HG03521 (cell line): ENCODE measurements at regions not wholly inside any gene's neighbourhood (a gene's known extent, or its start where the extent isn't known, plus 50 kb on each side); places are given as distances from the start of the nearest gene placed in this dataset.
"Not testable (repeated sequence)": the region's sequence is repeated elsewhere in the genome, so short reads cannot be mapped to it uniquely, and the experiment has no call there.

Source experiments
- ATAC-seq: cut with Tn5 transposase; IDR thresholded peaks from one replicate; pipeline ENCODE4 v1.9.1; 2021; ENCODE audit warnings: mild to moderate bottlenecking, moderate library complexity; ENCODE audit not compliant: unreplicated experiment

GRCh38 chr22:48926136-48926535, 901.5 kb downstream of the BRD1 start:
- no peak for ATAC-seq

- ATAC-seq = no peak
Observed at GRCh38 chr22:48925450-48925849, 902.2 kb downstream of the BRD1 start.

DNA sequence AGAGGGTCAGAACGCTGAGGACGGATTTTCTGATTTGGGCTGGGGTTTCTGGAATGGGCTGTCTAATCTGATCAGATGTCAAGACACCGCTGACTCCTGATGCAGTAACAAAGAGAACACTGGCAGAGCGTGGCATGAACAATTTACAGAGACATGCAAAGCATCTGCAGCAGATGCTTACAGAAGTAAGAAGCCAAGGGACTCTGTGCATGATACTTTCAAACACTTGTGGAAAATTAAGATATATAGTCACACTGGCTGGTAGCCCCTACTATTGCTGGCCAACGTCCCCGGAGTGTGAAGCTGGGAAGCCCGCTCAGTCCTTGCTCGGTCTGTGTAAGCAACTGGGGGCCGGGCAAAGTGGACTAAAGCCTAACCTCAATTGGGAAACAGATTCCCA, 903.7 kb downstream of the BRD1 start:
- no peak for ATAC-seq

DNA sequence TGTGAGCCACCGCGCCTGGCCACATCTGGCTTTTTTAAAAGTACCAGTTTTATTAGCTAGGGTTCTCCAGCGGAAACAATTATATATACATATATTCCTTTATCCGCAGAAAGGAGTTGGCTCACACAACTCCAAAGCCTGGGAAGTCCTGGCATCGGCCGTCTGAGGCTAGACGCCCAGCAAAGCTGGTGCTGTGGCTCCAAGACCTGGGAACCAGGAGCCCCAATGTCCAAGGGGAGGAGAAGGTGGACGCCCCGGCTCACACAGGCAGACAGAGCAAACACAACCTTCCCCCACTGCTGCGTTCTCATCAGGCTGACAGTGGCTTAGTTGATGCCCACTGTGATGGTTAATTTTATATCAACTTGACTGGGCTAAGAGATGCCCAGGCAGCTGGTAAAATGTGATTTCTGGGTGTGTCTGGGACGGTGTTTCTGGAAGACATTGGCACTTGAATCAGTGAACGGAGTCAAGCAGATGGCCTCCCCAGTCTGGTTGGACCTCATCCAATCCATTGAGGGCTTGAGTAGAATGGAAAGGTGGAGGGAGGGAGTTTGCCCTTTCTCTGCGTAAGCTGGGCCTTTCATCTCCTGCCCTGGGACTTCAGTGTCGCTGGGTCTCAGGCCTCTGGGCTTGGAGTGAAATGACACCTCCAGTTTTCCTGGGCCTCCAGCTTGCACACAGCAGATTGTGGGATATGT, 904.4 kb downstream of the BRD1 start:
- ATAC-seq = no peak

- no peak for ATAC-seq
Observed at GRCh38 chr22:48921411-48921903, 906.2 kb downstream of the BRD1 start.

- ATAC-seq = no peak
Observed at GRCh38 chr22:48920776-48921241, 906.9 kb downstream of the BRD1 start.

DNA sequence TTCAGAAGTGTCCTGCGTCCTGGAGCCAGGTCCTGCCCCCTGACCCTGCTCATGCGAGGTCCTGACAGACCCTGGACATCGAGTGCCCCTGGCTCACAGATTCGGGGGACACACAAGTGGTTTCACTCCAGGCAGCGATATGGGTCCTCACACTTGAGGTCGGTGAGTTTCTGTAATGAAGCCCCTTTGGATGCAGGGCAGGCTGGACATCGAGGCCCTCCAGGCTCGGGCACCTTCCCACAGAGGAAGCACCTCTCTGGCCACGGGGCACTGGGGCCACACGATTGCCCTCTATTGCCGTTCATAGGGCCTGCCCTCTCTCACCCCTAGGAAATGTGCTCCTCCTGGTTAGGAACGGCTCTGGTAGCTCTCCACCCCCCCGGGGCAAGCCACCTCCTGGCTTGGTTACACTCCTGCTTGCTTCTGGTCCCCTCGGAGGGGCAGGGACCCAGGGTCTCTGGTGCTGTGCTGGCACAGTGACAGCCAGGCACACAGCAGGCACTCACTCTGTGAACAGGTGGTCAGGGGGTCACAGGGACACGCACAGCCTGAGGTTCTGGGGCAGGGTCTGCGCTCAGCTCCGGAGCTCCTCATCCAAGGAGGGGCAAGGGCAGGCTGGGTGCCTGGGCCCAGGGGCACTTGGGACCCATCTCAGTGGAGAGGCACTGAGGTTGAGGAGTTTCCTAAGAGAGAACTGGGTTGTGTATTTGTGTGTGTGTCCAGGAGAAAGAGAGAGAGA, 907.7 kb downstream of the BRD1 start:
- ATAC-seq = no peak

DNA sequence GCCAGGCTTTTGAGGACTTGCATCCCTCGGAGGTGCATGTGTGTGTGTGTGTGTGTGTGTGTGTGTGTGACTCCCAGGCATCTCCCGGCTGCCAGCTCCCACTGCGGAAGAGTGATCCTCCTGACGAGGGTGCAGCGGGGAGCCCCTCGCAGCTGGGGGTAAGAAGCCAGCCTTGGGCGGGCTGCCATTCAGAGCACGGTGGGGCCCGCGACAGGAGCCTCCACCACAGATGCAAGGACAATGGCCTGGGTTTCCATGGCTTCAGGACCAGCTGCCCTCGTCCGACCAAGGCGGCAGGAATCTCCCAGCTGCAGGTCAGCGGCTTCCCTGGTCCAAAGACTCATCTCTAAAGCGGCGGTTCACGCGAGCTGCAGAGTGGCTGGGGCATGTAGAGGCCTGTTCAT, 908.5 kb downstream of the BRD1 start:
- ATAC-seq = no peak

- ATAC-seq = no peak
Observed at GRCh38 chr22:48918585-48919186, 909.0 kb downstream of the BRD1 start.

DNA sequence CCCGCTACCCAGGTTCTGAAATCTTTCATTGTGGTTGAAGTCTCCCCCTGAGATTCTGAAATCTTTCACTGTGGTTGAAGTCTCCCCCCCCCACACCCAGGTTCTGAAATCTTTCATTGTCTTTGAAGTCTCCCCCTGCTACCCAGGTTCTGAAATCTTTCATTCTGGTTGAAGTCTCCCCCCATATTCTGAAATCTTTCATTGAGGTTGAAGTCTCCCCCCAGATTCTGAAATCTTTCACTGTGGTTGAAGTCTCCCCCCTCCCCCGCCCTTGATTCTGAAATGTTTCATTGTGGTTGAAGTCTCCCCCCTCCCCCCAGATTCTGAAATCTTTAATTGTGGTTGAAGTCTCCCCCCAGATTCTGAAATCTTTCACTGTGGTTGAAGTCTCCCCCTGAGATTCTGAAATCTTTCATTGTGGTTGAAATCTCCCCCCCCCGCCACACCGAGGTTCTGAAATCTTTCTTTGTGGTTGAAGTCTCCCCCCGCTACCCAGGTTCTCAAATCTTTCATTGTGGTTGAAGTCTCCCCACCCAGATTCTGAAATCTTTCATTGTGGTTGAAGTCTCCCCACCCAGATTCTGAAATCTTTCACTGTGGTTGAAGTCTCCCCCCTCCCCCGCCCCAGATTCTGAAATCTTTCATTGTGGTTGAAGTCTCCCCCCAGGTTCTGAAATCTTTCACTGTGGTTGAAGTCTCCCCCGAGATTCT, 915.2 kb downstream of the BRD1 start:
- not testable (repeated sequence) for ATAC-seq

DNA sequence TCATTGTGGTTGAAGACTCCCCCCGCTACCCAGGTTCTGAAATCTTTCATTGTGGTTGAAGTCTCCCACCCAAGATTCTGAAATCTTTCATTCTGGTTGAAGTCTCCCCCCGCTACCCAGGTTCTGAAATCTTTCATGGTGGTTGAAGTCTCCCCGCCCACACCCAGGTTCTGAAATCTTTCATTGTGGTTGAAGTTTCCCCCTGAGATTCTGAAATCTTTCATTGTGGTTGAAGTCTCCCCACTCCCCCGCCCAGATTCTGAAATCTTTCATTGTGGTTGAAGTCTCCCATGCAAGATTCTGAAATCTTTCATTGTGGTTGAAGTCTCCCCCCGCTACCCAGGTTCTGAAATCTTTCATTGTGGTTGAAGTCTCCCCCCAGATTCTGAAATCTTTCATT, 916.0 kb downstream of the BRD1 start:
- ATAC-seq = not testable (repeated sequence)

- not testable (repeated sequence) for ATAC-seq
Observed at GRCh38 chr22:48911067-48911466, 916.6 kb downstream of the BRD1 start.

- ATAC-seq = no peak
Observed at GRCh38 chr22:48908547-48908946, 919.1 kb downstream of the BRD1 start.

DNA sequence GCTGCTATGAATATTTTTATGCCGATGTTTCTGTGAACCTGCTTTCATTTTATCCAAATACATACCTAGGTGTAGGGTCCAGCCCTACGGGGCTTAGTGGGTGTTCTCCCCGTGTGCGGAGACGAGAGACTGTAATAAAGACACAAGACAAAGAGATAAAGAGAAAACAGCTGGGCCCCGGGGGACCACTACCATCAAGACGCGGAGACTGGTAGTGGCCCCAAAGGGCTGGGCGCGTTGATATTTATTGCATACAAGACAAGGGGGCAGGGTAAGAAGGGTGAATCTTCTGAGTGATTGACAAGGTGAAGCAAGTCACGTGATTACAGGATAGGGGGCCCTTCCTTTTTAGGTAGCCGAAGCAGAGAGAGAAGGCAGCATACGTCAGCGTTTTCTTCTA, 920.1 kb downstream of the BRD1 start:
- ATAC-seq = no peak

- no peak for ATAC-seq
Observed at GRCh38 chr22:48906216-48906835, 921.3 kb downstream of the BRD1 start.

DNA sequence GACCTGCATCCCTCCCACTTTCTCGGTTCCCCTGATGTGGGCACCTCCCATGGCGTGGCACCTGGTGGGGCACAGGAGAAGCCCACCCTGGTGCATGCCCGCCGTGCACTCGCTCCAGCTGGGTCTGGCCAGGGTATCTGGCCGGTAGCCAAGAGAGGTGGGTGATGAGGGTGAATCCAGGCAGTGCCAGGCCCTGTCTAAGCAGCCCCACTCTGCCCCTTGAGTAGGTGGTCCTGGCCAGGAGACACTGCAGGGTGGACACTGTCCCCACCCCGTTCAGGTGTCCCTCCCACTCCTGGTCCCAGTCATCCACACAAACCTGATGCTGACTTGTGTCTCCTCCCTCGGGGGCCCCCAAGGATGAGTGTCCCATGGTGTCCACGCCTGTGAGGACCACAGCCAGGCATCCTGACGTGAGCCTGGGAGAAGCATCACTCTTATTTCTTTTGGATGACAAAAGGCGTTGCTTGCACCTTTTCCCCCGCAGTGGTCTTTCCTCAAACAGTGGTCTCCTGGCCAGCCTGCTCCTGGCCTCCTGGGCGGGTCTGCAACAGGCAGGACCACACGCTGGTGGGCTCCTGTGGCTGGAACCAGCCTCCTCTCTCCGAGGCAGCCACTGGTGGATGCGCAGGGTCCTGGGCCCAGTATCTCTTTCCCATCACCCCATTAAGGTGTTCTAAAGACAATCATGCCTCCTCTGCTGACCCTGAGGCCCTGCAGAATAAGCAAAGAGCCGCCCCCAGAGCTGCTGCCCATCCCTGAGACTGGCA, 922.3 kb downstream of the BRD1 start:
- ATAC-seq = no peak

DNA sequence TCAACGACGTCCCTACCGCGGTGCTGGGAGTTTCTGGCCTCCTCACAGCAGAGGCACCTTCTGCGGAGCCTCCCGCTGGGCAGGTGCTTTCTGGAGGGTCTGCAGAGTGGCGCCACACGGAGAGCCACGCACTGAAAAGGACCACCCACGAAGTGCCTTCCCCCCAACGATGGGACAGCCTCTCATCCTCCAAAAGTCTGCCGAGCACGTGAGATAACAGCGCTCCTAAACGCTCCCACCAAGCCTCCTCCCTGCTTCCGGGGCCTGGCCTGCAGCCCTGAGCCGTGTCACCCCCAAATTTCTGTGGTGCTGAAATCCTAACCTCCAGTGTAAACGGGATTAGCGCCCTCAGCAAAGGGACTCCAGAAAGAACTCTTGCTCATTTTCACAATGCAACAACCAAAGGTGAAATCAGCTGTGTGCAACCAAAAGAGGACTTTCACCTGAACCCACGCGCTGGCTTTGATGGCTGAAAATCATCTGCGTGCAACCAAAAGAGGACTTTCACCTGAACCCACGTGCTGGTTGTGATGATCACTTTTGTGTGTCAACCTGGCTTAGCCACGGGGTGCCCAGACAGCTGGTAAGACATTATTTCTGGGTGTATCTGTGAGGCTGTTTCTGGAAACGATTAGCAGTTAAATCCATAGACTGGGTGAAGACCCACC, 924.6 kb downstream of the BRD1 start:
- ATAC-seq = no peak

- ATAC-seq = no peak
Observed at GRCh38 chr22:48902001-48902869, 925.4 kb downstream of the BRD1 start.
